GM23338 (cell line): ENCODE measurements at regions not wholly inside any gene's neighbourhood (a gene's known extent, or its start where the extent isn't known, plus 50 kb on each side); places are given as distances from the start of the nearest gene placed in this dataset.

Experiments used
- CTCF ChIP-seq, 2 experiments: fragments of 200-600 bp in 1 of 2; sonication (generic) in 1 of 2; conservative IDR thresholded peaks; 2 replicates each; pipeline versions ENCODE4 v1.5.1 to v1.6.1; 2016 to 2017; ENCODE audit warnings: antibody characterized with exemption in 2 of 2, low read depth in 2 of 2, mild to moderate bottlenecking in 2 of 2, moderate library complexity in 1 of 2
- EZH2 ChIP-seq: fragments of 200-600 bp; sonication (generic); IDR thresholded peaks from one replicate; pipeline ENCODE4 v1.8.0; 2017; ENCODE audit warnings: antibody characterized with exemption, mild to moderate bottlenecking, low read depth; ENCODE audit not compliant: unreplicated experiment
- JUNB ChIP-seq: IDR thresholded peaks from one replicate; pipeline ENCODE4 v1.6.1; 2016; ENCODE audit warnings: antibody characterized with exemption; ENCODE audit not compliant: unreplicated experiment
- NANOG ChIP-seq: IDR thresholded peaks from 2 replicates; pipeline ENCODE4 v1.6.1; 2016; ENCODE audit warnings: antibody characterized with exemption, borderline replicate concordance
- POLR2AphosphoS5 ChIP-seq: IDR thresholded peaks from 2 replicates; pipeline ENCODE4 v1.6.1; 2016; ENCODE audit warnings: antibody characterized with exemption, low read depth
- ZNF331 ChIP-seq: fragments of 250-450 bp; sonication (Bioruptor Pico); IDR thresholded peaks from 2 replicates; pipeline ENCODE4 v1.5.0; 2020; ENCODE audit warnings: low read depth, mild to moderate bottlenecking, moderate library complexity
- TF ChIP-seq, protein P1 (sequence below): IDR thresholded peaks from one replicate; pipeline ENCODE4 v1.6.1; 2018; ENCODE audit warnings: antibody characterized with exemption; ENCODE audit not compliant: unreplicated experiment

DNA sequence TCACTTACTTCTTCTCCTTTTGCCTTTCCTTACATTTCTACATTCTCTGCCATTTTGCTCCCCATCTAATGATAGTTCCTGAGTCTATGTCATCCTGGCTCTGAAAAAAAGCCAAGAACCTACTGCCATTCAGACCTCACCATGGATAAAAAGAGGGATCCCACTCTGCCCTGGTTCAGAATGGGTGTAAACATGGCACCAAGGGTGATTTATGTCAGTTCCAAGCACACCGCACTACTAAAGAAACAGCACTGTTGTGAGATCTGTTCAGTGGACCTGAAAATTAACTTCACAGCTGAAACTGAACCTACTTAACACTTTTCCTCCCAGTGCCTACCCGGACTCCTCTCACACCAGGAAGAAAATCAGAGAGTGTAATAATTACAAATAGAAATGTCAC, 72.3 kb upstream of the NTPCR start:
- TF ChIP-seq EZH2 (no peak), JUNB (no peak), CTCF (conservative IDR thresholded peaks at IDR 0.05; ENCODE audit: low read depth in 2 of 2) (no peak), POLR2AphosphoS5 (no peak), ZNF331 (CRISPR knock-in tag) (no peak), NANOG (no peak)
- TF ChIP-seq, protein P1, sequence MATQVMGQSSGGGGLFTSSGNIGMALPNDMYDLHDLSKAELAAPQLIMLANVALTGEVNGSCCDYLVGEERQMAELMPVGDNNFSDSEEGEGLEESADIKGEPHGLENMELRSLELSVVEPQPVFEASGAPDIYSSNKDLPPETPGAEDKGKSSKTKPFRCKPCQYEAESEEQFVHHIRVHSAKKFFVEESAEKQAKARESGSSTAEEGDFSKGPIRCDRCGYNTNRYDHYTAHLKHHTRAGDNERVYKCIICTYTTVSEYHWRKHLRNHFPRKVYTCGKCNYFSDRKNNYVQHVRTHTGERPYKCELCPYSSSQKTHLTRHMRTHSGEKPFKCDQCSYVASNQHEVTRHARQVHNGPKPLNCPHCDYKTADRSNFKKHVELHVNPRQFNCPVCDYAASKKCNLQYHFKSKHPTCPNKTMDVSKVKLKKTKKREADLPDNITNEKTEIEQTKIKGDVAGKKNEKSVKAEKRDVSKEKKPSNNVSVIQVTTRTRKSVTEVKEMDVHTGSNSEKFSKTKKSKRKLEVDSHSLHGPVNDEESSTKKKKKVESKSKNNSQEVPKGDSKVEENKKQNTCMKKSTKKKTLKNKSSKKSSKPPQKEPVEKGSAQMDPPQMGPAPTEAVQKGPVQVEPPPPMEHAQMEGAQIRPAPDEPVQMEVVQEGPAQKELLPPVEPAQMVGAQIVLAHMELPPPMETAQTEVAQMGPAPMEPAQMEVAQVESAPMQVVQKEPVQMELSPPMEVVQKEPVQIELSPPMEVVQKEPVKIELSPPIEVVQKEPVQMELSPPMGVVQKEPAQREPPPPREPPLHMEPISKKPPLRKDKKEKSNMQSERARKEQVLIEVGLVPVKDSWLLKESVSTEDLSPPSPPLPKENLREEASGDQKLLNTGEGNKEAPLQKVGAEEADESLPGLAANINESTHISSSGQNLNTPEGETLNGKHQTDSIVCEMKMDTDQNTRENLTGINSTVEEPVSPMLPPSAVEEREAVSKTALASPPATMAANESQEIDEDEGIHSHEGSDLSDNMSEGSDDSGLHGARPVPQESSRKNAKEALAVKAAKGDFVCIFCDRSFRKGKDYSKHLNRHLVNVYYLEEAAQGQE = no peak
